ENCODE measurements at regions not wholly inside any gene's neighbourhood (a gene's known extent, or its start where the extent isn't known, plus 50 kb on each side); places are given as distances from the start of the nearest gene placed in this dataset.

DNA sequence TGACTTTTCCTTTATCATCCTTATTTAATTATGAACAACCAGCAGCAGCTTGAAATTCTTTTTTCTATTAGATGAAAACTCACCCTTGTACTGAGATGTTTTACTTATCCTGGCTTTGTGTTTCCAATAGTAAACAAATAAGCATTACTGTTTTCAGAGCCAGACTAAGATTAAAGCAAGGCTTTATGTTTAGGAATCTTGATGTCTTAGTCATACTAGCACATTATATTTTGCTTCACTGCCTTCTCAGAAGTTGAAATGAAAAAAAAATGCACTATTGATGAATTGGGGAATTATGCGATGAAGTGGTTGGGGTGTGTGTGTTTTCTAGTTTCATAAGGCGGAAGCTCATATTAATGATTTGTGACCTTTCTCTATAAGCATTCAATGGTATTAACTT is 301.2 kb upstream of the E2F7 start:
- no peaks in the 10 kb centered on the region for H3K27me3 ChIP-seq (ENCODE audit: insufficient read depth, low read length, poor library complexity)
- no peak overlapping the region for H3K4me2 ChIP-seq (ENCODE audit: insufficient read depth, low read length)
- H4K20me1 ChIP-seq (ENCODE audit: insufficient read depth, low read length): no peaks in the 10 kb centered on the region
- TF ChIP-seq EZH2 (IDR thresholded peaks at IDR 0.05; ENCODE audit: borderline replicate concordance, low read depth, low read length, severe bottlenecking): no peak
- TF ChIP-seq, protein P1, sequence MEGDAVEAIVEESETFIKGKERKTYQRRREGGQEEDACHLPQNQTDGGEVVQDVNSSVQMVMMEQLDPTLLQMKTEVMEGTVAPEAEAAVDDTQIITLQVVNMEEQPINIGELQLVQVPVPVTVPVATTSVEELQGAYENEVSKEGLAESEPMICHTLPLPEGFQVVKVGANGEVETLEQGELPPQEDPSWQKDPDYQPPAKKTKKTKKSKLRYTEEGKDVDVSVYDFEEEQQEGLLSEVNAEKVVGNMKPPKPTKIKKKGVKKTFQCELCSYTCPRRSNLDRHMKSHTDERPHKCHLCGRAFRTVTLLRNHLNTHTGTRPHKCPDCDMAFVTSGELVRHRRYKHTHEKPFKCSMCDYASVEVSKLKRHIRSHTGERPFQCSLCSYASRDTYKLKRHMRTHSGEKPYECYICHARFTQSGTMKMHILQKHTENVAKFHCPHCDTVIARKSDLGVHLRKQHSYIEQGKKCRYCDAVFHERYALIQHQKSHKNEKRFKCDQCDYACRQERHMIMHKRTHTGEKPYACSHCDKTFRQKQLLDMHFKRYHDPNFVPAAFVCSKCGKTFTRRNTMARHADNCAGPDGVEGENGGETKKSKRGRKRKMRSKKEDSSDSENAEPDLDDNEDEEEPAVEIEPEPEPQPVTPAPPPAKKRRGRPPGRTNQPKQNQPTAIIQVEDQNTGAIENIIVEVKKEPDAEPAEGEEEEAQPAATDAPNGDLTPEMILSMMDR (IDR thresholded peaks at IDR 0.05; ENCODE audit: borderline replicate concordance, extremely low read depth, low read length, poor library complexity, severe bottlenecking): no peak
- H3K4me1 ChIP-seq (ENCODE audit: insufficient read depth, low read length): no peaks in the 10 kb centered on the region
- no peaks in the 10 kb centered on the region for H3K36me3 ChIP-seq (ENCODE audit: insufficient read depth, low read length)
- ATAC-seq (ENCODE audit: insufficient read depth, low read depth): no peak
- H3K9me3 ChIP-seq (ENCODE audit: insufficient read depth, low read length, severe bottlenecking): no peaks in the 10 kb centered on the region
- no peak overlapping the region for H3K9ac ChIP-seq (ENCODE audit: low read depth, low read length)
- no peak overlapping the region for H2AFZ ChIP-seq (ENCODE audit: low read depth, low read length)
- H3K27ac ChIP-seq (ENCODE audit: low read length): no peak overlapping the region
- no peaks in the 10 kb centered on the region for H3K79me2 ChIP-seq (ENCODE audit: insufficient read depth, low read length)
- no peak for DNase-seq
- H3K4me3 ChIP-seq (ENCODE audit: low read depth in 1 of 2, low read length in 2 of 2): no peak overlapping the region

GRCh38 chr12:77364400-77364799 is 299.0 kb upstream of the E2F7 start:
- no peak overlapping the region for H3K4me3 ChIP-seq (ENCODE audit: low read depth in 1 of 2, low read length in 2 of 2)
- no peaks in the 10 kb centered on the region for H3K9me3 ChIP-seq (ENCODE audit: insufficient read depth, low read length, severe bottlenecking)
- no peaks in the 10 kb centered on the region for H3K27me3 ChIP-seq (ENCODE audit: insufficient read depth, low read length, poor library complexity)
- no peak overlapping the region for H3K27ac ChIP-seq (ENCODE audit: low read length)
- no peak overlapping the region for H2AFZ ChIP-seq (ENCODE audit: low read depth, low read length)
- DNase-seq (no peak), ATAC-seq (ENCODE audit: insufficient read depth, low read depth) (no peak)
- H3K79me2 ChIP-seq (ENCODE audit: insufficient read depth, low read length): no peaks in the 10 kb centered on the region
- no peaks in the 10 kb centered on the region for H3K4me1 ChIP-seq (ENCODE audit: insufficient read depth, low read length)
- H3K36me3 ChIP-seq (ENCODE audit: insufficient read depth, low read length): no peaks in the 10 kb centered on the region
- H4K20me1 ChIP-seq (ENCODE audit: insufficient read depth, low read length): no peaks in the 10 kb centered on the region
- H3K4me2 ChIP-seq (ENCODE audit: insufficient read depth, low read length): no peak overlapping the region
- H3K9ac ChIP-seq (ENCODE audit: low read depth, low read length): no peak overlapping the region
- no peak for TF ChIP-seq EZH2 (IDR thresholded peaks at IDR 0.05; ENCODE audit: borderline replicate concordance, low read depth, low read length, severe bottlenecking)
- TF ChIP-seq, protein P1 (IDR thresholded peaks at IDR 0.05; ENCODE audit: borderline replicate concordance, extremely low read depth, low read length, poor library complexity, severe bottlenecking): no peak

DNA sequence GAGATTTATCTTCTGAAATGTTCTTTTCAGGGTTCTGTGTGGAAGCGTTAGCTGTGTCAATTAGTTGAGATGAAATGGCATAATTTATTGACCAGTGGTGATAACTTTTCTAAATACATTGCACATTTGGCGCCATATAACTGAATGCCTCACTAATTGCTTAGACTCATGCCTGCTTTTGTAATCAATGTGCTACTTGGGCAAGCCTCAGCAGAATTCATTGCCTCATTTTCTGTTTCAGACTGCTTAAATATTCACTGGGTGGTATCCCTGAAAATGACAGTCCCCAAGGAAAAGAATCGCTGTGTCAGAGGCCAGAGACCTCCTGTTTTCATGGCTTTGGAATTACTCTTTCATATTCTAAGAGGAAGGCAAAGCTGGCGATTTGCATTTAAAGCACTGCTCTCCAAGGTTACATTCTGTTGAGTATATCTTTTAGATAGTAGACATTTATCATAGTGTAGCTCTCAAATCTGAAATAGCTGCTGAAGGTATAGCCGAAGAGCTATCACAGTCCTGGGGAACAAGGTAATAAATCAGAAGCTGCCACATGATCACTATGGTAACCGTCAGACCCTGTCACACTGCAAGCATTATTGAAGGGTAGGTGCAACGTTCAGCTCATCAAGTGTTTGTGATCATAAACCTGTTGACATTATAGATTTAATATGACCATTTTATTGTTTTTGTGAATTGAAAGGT is 297.3 kb upstream of the E2F7 start:
- H3K4me2 ChIP-seq (ENCODE audit: insufficient read depth, low read length): no peak overlapping the region
- no peaks in the 10 kb centered on the region for H3K79me2 ChIP-seq (ENCODE audit: insufficient read depth, low read length)
- H3K4me1 ChIP-seq (ENCODE audit: insufficient read depth, low read length): no peaks in the 10 kb centered on the region
- H4K20me1 ChIP-seq (ENCODE audit: insufficient read depth, low read length): no peaks in the 10 kb centered on the region
- no peaks in the 10 kb centered on the region for H3K27me3 ChIP-seq (ENCODE audit: insufficient read depth, low read length, poor library complexity)
- no peak overlapping the region for H3K9ac ChIP-seq (ENCODE audit: low read depth, low read length)
- TF ChIP-seq EZH2 (IDR thresholded peaks at IDR 0.05; ENCODE audit: borderline replicate concordance, low read depth, low read length, severe bottlenecking): no peak
- H3K27ac ChIP-seq (ENCODE audit: low read length): no peak overlapping the region
- DNase-seq (no peak), ATAC-seq (ENCODE audit: insufficient read depth, low read depth) (no peak)
- no peaks in the 10 kb centered on the region for H3K36me3 ChIP-seq (ENCODE audit: insufficient read depth, low read length)
- H2AFZ ChIP-seq (ENCODE audit: low read depth, low read length): no peak overlapping the region
- no peak overlapping the region for H3K4me3 ChIP-seq (ENCODE audit: low read depth in 1 of 2, low read length in 2 of 2)
- no peaks in the 10 kb centered on the region for H3K9me3 ChIP-seq (ENCODE audit: insufficient read depth, low read length, severe bottlenecking)

GRCh38 chr12:77357655-77358054 is 292.3 kb upstream of the E2F7 start:
- Histone ChIP-seq H3K9me3 (ENCODE audit: insufficient read depth, low read length, severe bottlenecking) (no peaks in the 10 kb centered on the region), H3K9ac (ENCODE audit: low read depth, low read length) (no peak overlapping the region), H3K27ac (ENCODE audit: low read length) (no peak overlapping the region), H3K27me3 (ENCODE audit: insufficient read depth, low read length, poor library complexity) (no peaks in the 10 kb centered on the region), H4K20me1 (ENCODE audit: insufficient read depth, low read length) (no peaks in the 10 kb centered on the region), H3K4me1 (ENCODE audit: insufficient read depth, low read length) (no peaks in the 10 kb centered on the region), H3K4me2 (ENCODE audit: insufficient read depth, low read length) (no peak overlapping the region), H2AFZ (ENCODE audit: low read depth, low read length) (no peak overlapping the region), H3K4me3 (ENCODE audit: low read depth in 1 of 2, low read length in 2 of 2) (no peak overlapping the region), H3K79me2 (ENCODE audit: insufficient read depth, low read length) (no peaks in the 10 kb centered on the region), H3K36me3 (ENCODE audit: insufficient read depth, low read length) (no peaks in the 10 kb centered on the region)
- ATAC-seq (ENCODE audit: insufficient read depth, low read depth): no peak
- no peak for DNase-seq
- TF ChIP-seq EZH2 (IDR thresholded peaks at IDR 0.05; ENCODE audit: borderline replicate concordance, low read depth, low read length, severe bottlenecking): no peak
- TF ChIP-seq, protein P1 (IDR thresholded peaks at IDR 0.05; ENCODE audit: borderline replicate concordance, extremely low read depth, low read length, poor library complexity, severe bottlenecking): no peak
